Ovary (tissue), 3 donors: ENCODE measurements at regions not wholly inside any gene's neighbourhood (a gene's known extent, or its start where the extent isn't known, plus 50 kb on each side); places are given as distances from the start of the nearest gene placed in this dataset.

Experiments
- EP300 ChIP-seq: sonication (generic); formaldehyde crosslinking; IDR thresholded peaks from one replicate; pipeline ENCODE4 v1.6.1; 2017; ENCODE audit warnings: antibody characterized with exemption
- POLR2A ChIP-seq: fragments of 450-650 bp; IDR thresholded peaks from one replicate; pipeline ENCODE4 v1.6.1; 2017; ENCODE audit warnings: antibody characterized with exemption, mild to moderate bottlenecking, moderate library complexity
- TF ChIP-seq, protein P1 (sequence below), 3 donors: fragments of 450-650 bp in 2 of 3; fragments of 200-600 bp in 1 of 3; IDR thresholded peaks; one replicate each; pipeline versions ENCODE4 v1.5.1 to v1.8.0; 2016 to 2022; ENCODE audit warnings: antibody characterized with exemption in 3 of 3, mild to moderate bottlenecking in 1 of 3
- donor health status: DM: no; HTN: no; CAD: no.

DNA sequence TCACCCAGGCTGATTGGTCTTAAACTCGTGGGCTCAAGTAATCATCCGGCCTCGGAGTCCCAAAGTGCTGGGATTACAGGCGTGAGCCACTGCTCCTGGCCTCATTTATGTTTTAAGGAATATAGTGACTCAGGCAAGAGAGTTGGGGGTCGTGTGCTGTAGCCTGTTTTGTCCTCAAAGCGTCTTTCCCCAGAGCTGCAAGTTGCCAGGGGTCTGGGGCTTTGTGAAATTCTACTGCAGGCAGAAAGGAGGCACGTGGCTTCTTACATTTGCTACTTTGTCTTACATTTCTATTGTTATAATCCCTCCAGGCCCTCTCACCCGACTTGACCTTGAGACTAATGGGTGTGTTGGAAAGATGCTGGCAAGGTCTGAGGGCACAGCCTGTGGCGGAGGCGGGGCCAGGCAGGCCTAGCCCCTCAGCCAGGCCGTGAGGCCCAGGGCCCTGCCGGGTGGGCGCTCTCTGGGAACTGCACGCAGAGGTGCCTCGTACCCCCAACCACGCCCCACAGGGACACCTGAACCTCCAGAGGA lies 85.8 kb upstream of the NDUFV2 start:
- TF ChIP-seq POLR2A, result no peak
- TF ChIP-seq, protein P1, sequence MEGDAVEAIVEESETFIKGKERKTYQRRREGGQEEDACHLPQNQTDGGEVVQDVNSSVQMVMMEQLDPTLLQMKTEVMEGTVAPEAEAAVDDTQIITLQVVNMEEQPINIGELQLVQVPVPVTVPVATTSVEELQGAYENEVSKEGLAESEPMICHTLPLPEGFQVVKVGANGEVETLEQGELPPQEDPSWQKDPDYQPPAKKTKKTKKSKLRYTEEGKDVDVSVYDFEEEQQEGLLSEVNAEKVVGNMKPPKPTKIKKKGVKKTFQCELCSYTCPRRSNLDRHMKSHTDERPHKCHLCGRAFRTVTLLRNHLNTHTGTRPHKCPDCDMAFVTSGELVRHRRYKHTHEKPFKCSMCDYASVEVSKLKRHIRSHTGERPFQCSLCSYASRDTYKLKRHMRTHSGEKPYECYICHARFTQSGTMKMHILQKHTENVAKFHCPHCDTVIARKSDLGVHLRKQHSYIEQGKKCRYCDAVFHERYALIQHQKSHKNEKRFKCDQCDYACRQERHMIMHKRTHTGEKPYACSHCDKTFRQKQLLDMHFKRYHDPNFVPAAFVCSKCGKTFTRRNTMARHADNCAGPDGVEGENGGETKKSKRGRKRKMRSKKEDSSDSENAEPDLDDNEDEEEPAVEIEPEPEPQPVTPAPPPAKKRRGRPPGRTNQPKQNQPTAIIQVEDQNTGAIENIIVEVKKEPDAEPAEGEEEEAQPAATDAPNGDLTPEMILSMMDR (IDR thresholded peaks at IDR 0.05), result no peak
- no peak for TF ChIP-seq EP300
